NCI-H2029 (cell line): ENCODE measurements at regions not wholly inside any gene's neighbourhood (a gene's known extent, or its start where the extent isn't known, plus 50 kb on each side); places are given as distances from the start of the nearest gene placed in this dataset.

Source experiments
- DNase-seq: peaks from one replicate; lab custom pipeline; 2025; lab: John Stamatoyannopoulos, UW

GRCh38 chrX:22664826-22665225, 334.9 kb upstream of the DDX53 start:
- peak; percentile 8 for DNase-seq

GRCh38 chrX:22665818-22666217, 333.9 kb upstream of the DDX53 start:
- no peak for DNase-seq

GRCh38 chrX:22666441-22666840, 333.3 kb upstream of the DDX53 start:
- no peak for DNase-seq

- peak; percentile 61 for DNase-seq
Measured at GRCh38 chrX:22674932-22675331, 324.8 kb upstream of the DDX53 start.

- peak; percentile 46 for DNase-seq
Measured at GRCh38 chrX:22686138-22686541, 313.6 kb upstream of the DDX53 start.

GRCh38 chrX:22689290-22689689, 310.5 kb upstream of the DDX53 start:
- DNase-seq, result no peak

GRCh38 chrX:22690116-22690515, 309.6 kb upstream of the DDX53 start:
- no peak for DNase-seq

- DNase-seq, result no peak
Measured at GRCh38 chrX:22691966-22692565, 307.7 kb upstream of the DDX53 start.

GRCh38 chrX:22698151-22698550, 301.6 kb upstream of the DDX53 start:
- no peak for DNase-seq

- no peak for DNase-seq
Measured at GRCh38 chrX:22699581-22700091, 300.1 kb upstream of the DDX53 start.

GRCh38 chrX:22712942-22713341, 286.8 kb upstream of the DDX53 start:
- no peak for DNase-seq

GRCh38 chrX:22730542-22730941, 269.2 kb upstream of the DDX53 start:
- DNase-seq, result no peak

GRCh38 chrX:22737541-22737940, 262.2 kb upstream of the DDX53 start:
- no peak for DNase-seq

- no peak for DNase-seq
Measured at GRCh38 chrX:22739276-22739675, 260.5 kb upstream of the DDX53 start.

- no peak for DNase-seq
Measured at GRCh38 chrX:22740836-22741235, 258.9 kb upstream of the DDX53 start.

- DNase-seq, result no peak
Measured at GRCh38 chrX:22742174-22742573, 257.6 kb upstream of the DDX53 start.

GRCh38 chrX:22746081-22746480, 253.7 kb upstream of the DDX53 start:
- DNase-seq, result no peak

- peak; percentile 24 for DNase-seq
Measured at GRCh38 chrX:22748093-22748999, 251.4 kb upstream of the DDX53 start.

- DNase-seq, result no peak
Measured at GRCh38 chrX:22758807-22759481, 240.8 kb upstream of the DDX53 start.

GRCh38 chrX:22760513-22761057, 239.2 kb upstream of the DDX53 start:
- DNase-seq, result no peak

GRCh38 chrX:22788221-22788620, 211.5 kb upstream of the DDX53 start:
- DNase-seq, result no peak

- no peak for DNase-seq
Measured at GRCh38 chrX:22795671-22796070, 204.1 kb upstream of the DDX53 start.
